Activated CD4-positive, alpha-beta T cell treated with anti-CD3 and anti-CD28 coated beads, Interleukin-2, Interleukin-4, amounts not matched to agents 100 ng/mL and 50 ng/mL, durations not matched to agents 16 hours and 8 hours (primary cell): ENCODE measurements at regions not wholly inside any gene's neighbourhood (a gene's known extent, or its start where the extent isn't known, plus 50 kb on each side); places are given as distances from the start of the nearest gene placed in this dataset.
"Not testable (repeated sequence)": the region's sequence is repeated elsewhere in the genome, so short reads cannot be mapped to it uniquely, and the experiment has no call there.

ENCODE experiments used
- DNase-seq: peaks from one replicate; pipeline ENCODE4 v3.0.0-alpha.2; 2020; ENCODE audit warnings: low spot score

GRCh38 chr19:29013325-29013724 lies 199.6 kb downstream of the UQCRFS1 start:
- no peak for DNase-seq

GRCh38 chr19:29012457-29012856 lies 200.5 kb downstream of the UQCRFS1 start:
- no peak for DNase-seq

- DNase-seq = no peak
These were observed 202.7 kb downstream of the UQCRFS1 start for GRCh38 chr19:29010276-29010675.

GRCh38 chr19:29006057-29006735 lies 206.8 kb downstream of the UQCRFS1 start:
- DNase-seq = no peak

- DNase-seq = no peak
These were observed 208.2 kb downstream of the UQCRFS1 start for GRCh38 chr19:29004796-29005195.

- DNase-seq = no peak
These were observed 209.1 kb downstream of the UQCRFS1 start for GRCh38 chr19:29003641-29004409.

- no peak for DNase-seq
These were observed 210.6 kb downstream of the UQCRFS1 start for GRCh38 chr19:29002336-29002735.

GRCh38 chr19:29001597-29002245 lies 211.2 kb downstream of the UQCRFS1 start:
- no peak for DNase-seq

- no peak for DNase-seq
These were observed 211.8 kb downstream of the UQCRFS1 start for GRCh38 chr19:29001141-29001581.

GRCh38 chr19:28999724-29000433 lies 213.1 kb downstream of the UQCRFS1 start:
- no peak for DNase-seq

- no peak for DNase-seq
These were observed 214.0 kb downstream of the UQCRFS1 start for GRCh38 chr19:28998974-28999373.

GRCh38 chr19:28997866-28998265 lies 215.1 kb downstream of the UQCRFS1 start:
- DNase-seq = not testable (repeated sequence)

- no peak for DNase-seq
These were observed 222.4 kb downstream of the UQCRFS1 start for GRCh38 chr19:28990522-28990921.

- no peak for DNase-seq
These were observed 223.2 kb downstream of the UQCRFS1 start for GRCh38 chr19:28989739-28990138.

GRCh38 chr19:28988066-28988465 lies 224.9 kb downstream of the UQCRFS1 start:
- DNase-seq = no peak

GRCh38 chr19:28987177-28987576 lies 225.8 kb downstream of the UQCRFS1 start:
- DNase-seq = no peak

- no peak for DNase-seq
These were observed 227.8 kb downstream of the UQCRFS1 start for GRCh38 chr19:28985201-28985600.

- no peak for DNase-seq
These were observed 228.6 kb downstream of the UQCRFS1 start for GRCh38 chr19:28984315-28984714.

- no peak for DNase-seq
These were observed 229.5 kb downstream of the UQCRFS1 start for GRCh38 chr19:28983430-28983829.

- DNase-seq = no peak
These were observed 231.0 kb downstream of the UQCRFS1 start for GRCh38 chr19:28981994-28982393.

- DNase-seq = no peak
These were observed 231.4 kb downstream of the UQCRFS1 start for GRCh38 chr19:28981518-28981917.

- no peak for DNase-seq
These were observed 232.6 kb downstream of the UQCRFS1 start for GRCh38 chr19:28980236-28980868.
